Inferior parietal cortex (tissue), 1 donor: ENCODE measurements at regions not wholly inside any gene's neighbourhood (a gene's known extent, or its start where the extent isn't known, plus 50 kb on each side); places are given as distances from the start of the nearest gene placed in this dataset.

Source experiments
- DNase-seq: peaks from one replicate; pipeline ENCODE4 v3.0.0-alpha.2; 2016; ENCODE audit errors: extremely low spot score

DNA sequence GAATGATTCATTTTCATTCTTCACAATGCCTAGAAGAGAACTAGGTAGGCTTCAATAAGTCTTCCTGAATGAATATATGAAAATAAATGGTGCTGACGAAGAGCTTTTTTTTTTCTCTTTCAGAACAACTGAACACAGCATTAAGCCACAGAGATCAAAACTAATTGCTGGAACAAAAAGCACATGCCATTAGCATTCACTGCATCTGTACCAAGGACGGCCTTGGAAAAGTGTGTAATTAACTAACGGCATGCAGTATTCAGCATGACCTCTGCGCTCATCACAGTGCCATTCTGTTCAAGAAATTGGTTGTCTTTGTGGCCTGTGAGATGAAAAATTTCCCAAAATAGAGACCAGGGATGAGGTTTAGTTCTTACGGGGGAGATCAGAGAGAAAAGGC is 99.3 kb downstream of the NUDT12 start:
- DNase-seq, result no peak

DNA sequence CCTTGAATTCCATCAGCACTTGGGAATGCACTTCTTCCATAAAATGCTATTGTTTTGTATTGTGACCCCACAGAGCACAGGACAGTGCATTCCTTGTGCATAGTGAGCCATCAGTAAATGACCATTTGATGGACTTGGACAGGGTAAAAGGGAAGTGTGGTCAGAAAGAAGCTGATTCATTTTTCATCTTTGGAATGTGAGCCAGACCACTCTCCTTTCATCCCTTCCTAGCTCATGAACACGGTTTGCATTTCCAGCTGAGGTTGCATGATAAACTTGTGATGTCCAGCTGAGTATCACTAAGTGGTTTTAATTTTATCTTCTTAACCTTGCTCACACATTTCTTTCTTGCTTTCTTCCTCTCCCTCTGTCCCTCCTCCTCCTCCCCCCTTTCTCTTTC is 101.3 kb downstream of the NUDT12 start:
- DNase-seq, result no peak

DNA sequence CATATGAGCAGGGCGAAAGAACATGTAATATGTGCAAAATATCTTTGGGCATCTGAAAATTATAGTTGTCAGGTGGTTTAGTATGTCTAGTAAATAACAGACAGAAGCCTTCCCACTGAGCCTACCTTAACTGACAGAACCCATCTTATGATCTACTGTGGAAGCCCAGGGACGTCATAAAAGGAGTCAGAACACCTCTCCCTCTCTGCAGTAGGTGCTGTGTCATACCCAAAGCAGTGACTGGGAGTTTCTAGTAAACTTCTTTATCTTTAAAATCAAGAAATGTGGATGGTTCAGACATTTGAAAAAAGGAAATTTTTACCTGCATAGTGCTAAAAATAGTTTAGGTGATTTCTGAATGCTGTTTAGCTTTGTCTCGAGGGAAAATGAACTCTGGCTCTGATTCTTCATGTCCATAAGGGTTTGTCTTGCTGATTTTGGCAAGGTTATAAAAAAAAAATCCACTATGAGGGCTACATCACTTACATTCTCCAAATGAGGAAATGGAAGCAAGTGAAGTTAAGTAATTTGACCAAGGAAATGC is 104.0 kb downstream of the NUDT12 start:
- no peak for DNase-seq

GRCh38 chr5:103456476-103456875 is 106.1 kb downstream of the NUDT12 start:
- no peak for DNase-seq

DNA sequence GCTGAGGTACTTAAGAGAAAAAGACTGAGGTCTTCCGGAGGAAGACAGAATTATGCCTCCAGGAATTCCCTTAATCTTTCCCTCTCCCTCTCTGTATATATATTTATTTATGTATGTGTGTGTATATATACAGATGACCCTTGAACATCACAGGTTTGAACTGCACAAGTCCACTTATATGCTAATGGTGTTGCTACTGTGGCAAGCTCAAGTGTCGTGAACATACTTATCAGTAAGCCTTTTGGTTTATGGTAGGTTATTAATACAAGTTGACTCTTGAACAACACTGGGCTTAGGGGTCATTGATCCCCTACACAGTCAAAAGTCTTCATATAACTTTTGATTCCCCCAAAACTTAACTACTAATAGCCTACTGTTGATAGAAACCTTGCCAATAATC is 106.8 kb downstream of the NUDT12 start:
- no peak for DNase-seq

DNA sequence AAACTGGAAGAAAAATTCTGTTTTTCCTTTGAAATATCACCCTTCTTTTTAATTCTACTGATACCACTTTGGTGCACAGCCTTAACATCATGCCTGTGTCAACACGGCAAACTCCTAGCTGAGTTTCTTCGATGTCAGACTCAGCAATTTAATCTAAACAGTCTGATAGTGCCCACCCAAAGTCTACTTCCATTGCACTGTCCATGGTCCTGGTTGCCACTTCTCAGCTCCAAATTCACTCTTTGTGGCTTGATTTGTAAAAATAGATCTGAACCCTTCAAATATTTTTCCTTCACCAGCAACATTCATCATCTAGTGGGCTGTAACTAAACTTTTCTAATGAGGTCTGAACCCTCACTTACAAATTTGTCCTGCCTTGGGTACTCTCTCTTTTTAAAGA is 107.8 kb downstream of the NUDT12 start:
- no peak for DNase-seq

- no peak for DNase-seq
Measured at GRCh38 chr5:103452666-103453065, 109.9 kb downstream of the NUDT12 start.

DNA sequence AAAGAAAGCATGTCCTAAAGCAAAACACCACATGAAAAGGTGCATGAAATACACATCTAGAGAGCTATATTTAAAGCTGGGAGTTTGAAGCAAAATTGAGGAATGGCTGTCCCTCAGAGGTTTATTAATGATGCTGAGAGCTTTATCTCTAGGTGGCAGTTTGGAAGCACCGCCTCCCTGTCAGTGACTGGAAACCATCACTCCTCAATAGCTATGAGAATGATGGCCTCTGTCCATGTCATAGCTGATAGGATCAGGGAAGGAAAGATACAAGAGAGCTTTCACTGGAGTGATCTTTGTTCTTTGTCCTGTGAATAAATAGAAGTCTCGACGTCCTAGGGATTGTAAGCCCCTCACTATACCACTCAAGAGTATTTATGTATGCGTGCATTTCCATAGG is 110.5 kb downstream of the NUDT12 start:
- DNase-seq, result no peak

- no peak for DNase-seq
Measured at GRCh38 chr5:103451261-103451660, 111.3 kb downstream of the NUDT12 start.

GRCh38 chr5:103450333-103451061 is 112.1 kb downstream of the NUDT12 start:
- DNase-seq, result peak; percentile 45

DNA sequence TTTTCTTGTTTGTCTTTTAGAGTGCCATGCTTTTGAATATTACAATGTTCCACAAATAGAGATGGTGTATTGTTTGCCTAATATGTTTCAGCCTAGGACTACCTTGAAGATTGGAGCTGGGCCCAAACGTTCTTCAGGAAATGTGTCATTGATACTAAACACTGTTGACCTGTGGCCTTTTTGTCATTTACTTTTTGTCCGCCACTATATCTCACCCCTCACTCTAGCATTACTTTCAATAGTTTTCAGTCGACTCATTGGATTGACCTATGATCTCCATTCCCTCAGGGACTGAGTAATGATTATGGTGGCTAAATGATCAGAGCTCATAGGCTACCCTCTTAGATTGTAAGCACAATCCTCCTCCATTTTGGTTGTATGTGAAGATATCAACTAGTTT is 115.8 kb downstream of the NUDT12 start:
- no peak for DNase-seq

GRCh38 chr5:103445426-103446035 is 117.1 kb downstream of the NUDT12 start:
- no peak for DNase-seq

GRCh38 chr5:103444333-103445038 is 118.1 kb downstream of the NUDT12 start:
- no peak for DNase-seq

DNA sequence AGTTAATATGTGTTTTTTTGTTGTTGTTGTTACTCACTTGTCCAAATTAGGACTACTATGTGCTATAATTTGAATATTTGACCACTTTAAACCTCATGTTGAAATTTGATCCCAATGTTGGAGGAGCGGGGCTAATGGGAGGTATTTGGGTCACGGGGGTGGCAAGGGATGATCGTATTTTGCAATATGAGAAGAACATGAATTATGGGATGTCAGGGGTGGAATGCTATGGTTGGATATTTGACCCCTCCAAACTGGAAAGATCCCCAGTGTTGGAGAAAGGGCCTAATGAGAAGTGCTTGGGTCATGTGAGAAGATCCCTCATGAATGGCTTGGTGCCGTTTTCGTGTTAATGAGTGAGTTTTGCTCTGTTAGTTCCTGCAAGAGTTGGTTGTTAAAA is 119.8 kb downstream of the NUDT12 start:
- no peak for DNase-seq

- DNase-seq, result no peak
Measured at GRCh38 chr5:103441523-103441922, 121.1 kb downstream of the NUDT12 start.

GRCh38 chr5:103439007-103439406 is 123.6 kb downstream of the NUDT12 start:
- DNase-seq, result no peak

DNA sequence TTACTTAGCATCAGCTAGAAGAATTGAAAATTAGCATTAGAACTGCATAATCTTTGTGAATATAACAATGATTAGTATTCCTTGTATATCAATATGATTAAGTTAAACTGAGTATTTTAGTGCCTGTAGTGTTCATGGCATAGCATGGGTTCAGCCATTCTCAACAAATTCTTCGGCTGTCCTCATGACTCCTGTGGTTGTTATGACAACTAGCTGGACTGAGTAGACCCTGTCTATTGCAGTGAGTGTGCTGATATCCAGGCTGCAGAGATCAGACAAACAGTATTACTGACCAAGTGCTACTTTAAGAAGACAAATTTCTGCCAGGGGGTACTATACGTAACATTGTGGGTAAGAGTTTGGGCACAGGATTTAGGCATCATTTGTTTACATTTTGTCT is 125.9 kb downstream of the NUDT12 start:
- DNase-seq, result no peak

GRCh38 chr5:103436112-103436511 is 126.5 kb downstream of the NUDT12 start:
- no peak for DNase-seq

GRCh38 chr5:103435136-103435889 is 127.3 kb downstream of the NUDT12 start:
- no peak for DNase-seq

DNA sequence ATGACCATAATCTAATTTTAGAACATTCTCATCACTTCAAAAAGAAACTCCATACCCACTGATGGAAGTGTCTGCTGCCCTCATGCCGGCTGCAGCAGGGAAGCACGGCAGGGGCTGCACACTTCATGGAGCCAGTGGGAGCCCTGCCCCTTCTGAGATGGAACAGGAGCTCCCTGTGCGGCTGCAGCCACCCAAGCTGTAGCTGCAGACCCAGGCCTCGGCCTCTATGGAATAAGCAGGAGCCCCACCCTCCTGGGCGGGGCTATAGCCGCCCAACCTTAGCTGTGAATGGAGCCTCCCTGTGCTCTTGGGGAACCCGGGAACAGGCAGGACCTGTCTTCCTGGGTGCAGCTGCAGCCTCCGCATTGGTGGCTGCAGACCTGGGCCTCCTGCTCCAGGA is 128.5 kb downstream of the NUDT12 start:
- no peak for DNase-seq

GRCh38 chr5:103433211-103433610 is 129.4 kb downstream of the NUDT12 start:
- DNase-seq, result no peak

DNA sequence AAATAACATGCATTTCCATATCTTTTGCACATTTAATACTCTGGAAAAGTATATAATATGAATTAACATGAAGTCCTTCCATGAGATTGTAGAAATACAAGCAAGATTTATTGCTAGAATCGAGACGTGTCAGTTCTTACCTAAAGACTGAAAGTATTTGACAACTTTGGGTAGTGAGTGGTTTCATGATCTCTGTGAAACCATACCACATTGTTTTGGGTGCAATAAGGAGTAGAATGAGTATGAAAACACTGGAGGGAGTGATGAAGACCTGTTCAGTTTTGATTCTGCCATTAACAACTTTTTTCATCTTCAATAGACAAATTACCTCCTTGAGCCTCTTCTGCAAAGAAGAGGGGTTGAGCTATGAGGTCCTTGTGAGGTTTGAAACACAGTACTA is 133.7 kb downstream of the NUDT12 start:
- no peak for DNase-seq
